HUES6 (cell line): ENCODE measurements at regions not wholly inside any gene's neighbourhood (a gene's known extent, or its start where the extent isn't known, plus 50 kb on each side); places are given as distances from the start of the nearest gene placed in this dataset.

Experiments used
- H3K27ac ChIP-seq: 2 replicates; pipeline ENCODE4 v1.7.0; 2013; ENCODE audit warnings: low read depth, mild to moderate bottlenecking, low read length, inconsistent platforms
- H3K27me3 ChIP-seq: 2 replicates; pipeline ENCODE4 v1.6.1; 2013; ENCODE audit warnings: low read length; ENCODE audit not compliant: control insufficient read depth, insufficient read depth
- H3K36me3 ChIP-seq: 2 replicates; pipeline ENCODE4 v1.6.1; 2013; ENCODE audit warnings: low read length; ENCODE audit not compliant: control insufficient read depth, insufficient read depth
- H3K4me1 ChIP-seq: 2 replicates; pipeline ENCODE4 v1.6.1; 2013; ENCODE audit warnings: low read length; ENCODE audit not compliant: control insufficient read depth, insufficient read depth
- H3K4me3 ChIP-seq: 2 replicates; pipeline ENCODE4 v1.5.1; 2013; ENCODE audit warnings: low read depth, low read length
- H3K9ac ChIP-seq: one replicate; pipeline ENCODE4 v1.6.1; 2013; ENCODE audit warnings: mild to moderate bottlenecking, low read length
- H3K9me3 ChIP-seq: 2 replicates; pipeline ENCODE4 v1.6.1; 2013; ENCODE audit warnings: low read depth, low read length; ENCODE audit not compliant: control insufficient read depth, insufficient read depth

- Histone ChIP-seq H3K9ac (peak overlapping the region; percentile 49), H3K4me3 (peak overlapping the region; percentile 43), H3K27ac (no peak overlapping the region), H3K4me1 (peaks cover 34% of the 10 kb centered on the region), H3K36me3 (no peaks in the 10 kb centered on the region), H3K9me3 (no peaks in the 10 kb centered on the region), H3K27me3 (peaks cover 13% of the 10 kb centered on the region; the same call in 1 of the 2 replicates)
Observed at GRCh38 chr2:8583400-8584173, 98.3 kb upstream of the ID2 start.

GRCh38 chr2:8584174-8585066 lies 97.4 kb upstream of the ID2 start:
- Histone ChIP-seq H3K4me1 (peaks cover 34% of the 10 kb centered on the region), H3K27ac (peak overlapping the region; percentile 18; the same call in 1 of the 2 replicates), H3K27me3 (peaks cover 13% of the 10 kb centered on the region; the same call in 1 of the 2 replicates), H3K9ac (peak overlapping the region; percentile 49), H3K9me3 (no peaks in the 10 kb centered on the region), H3K36me3 (no peaks in the 10 kb centered on the region), H3K4me3 (peak overlapping the region; percentile 43)

- Histone ChIP-seq H3K4me3 (no peak overlapping the region), H3K9ac (no peak overlapping the region), H3K27me3 (peaks cover 13% of the 10 kb centered on the region; the same call in 1 of the 2 replicates), H3K9me3 (no peaks in the 10 kb centered on the region), H3K4me1 (peaks cover 24% of the 10 kb centered on the region), H3K36me3 (no peaks in the 10 kb centered on the region), H3K27ac (no peak overlapping the region)
Observed at GRCh38 chr2:8586457-8587051, 95.3 kb upstream of the ID2 start.

GRCh38 chr2:8587251-8587791 lies 94.5 kb upstream of the ID2 start:
- H3K27me3 ChIP-seq = peaks cover 9% of the 10 kb centered on the region; the same call in 1 of the 2 replicates
- H3K4me3 ChIP-seq = no peak overlapping the region
- no peaks in the 10 kb centered on the region for H3K9me3 ChIP-seq
- H3K4me1 ChIP-seq = peaks cover 24% of the 10 kb centered on the region
- H3K36me3 ChIP-seq = no peaks in the 10 kb centered on the region
- no peak overlapping the region for H3K27ac ChIP-seq
- no peak overlapping the region for H3K9ac ChIP-seq

GRCh38 chr2:8587920-8588830 lies 93.7 kb upstream of the ID2 start:
- Histone ChIP-seq H3K4me1 (peaks cover 19% of the 10 kb centered on the region), H3K9me3 (no peaks in the 10 kb centered on the region), H3K4me3 (no peak overlapping the region), H3K27me3 (peaks cover under 1% of the 10 kb centered on the region; the same call in 1 of the 2 replicates), H3K27ac (no peak overlapping the region), H3K36me3 (no peaks in the 10 kb centered on the region), H3K9ac (no peak overlapping the region)

- Histone ChIP-seq H3K27ac (no peak overlapping the region), H3K27me3 (no peaks in the 10 kb centered on the region), H3K36me3 (no peaks in the 10 kb centered on the region), H3K4me1 (peaks cover 18% of the 10 kb centered on the region), H3K9me3 (no peaks in the 10 kb centered on the region), H3K4me3 (no peak overlapping the region), H3K9ac (no peak overlapping the region)
Observed at GRCh38 chr2:8588831-8589191, 93.0 kb upstream of the ID2 start.

GRCh38 chr2:8589721-8590120 lies 92.1 kb upstream of the ID2 start:
- H3K4me1 ChIP-seq = peaks cover 11% of the 10 kb centered on the region
- no peak overlapping the region for H3K9ac ChIP-seq
- no peaks in the 10 kb centered on the region for H3K36me3 ChIP-seq
- no peaks in the 10 kb centered on the region for H3K9me3 ChIP-seq
- H3K27ac ChIP-seq = no peak overlapping the region
- no peaks in the 10 kb centered on the region for H3K27me3 ChIP-seq
- no peak overlapping the region for H3K4me3 ChIP-seq

- no peaks in the 10 kb centered on the region for H3K27me3 ChIP-seq
- no peaks in the 10 kb centered on the region for H3K9me3 ChIP-seq
- H3K4me1 ChIP-seq = peaks cover 7% of the 10 kb centered on the region; the same call in 1 of the 2 replicates
Observed at GRCh38 chr2:8590938-8591337, 90.9 kb upstream of the ID2 start.

GRCh38 chr2:8592736-8593135 lies 89.1 kb upstream of the ID2 start:
- Histone ChIP-seq H3K9me3 (no peaks in the 10 kb centered on the region), H3K36me3 (no peaks in the 10 kb centered on the region), H3K4me3 (no peak overlapping the region), H3K27ac (no peak overlapping the region), H3K27me3 (no peaks in the 10 kb centered on the region), H3K9ac (no peak overlapping the region), H3K4me1 (no peaks in the 10 kb centered on the region)

More at GRCh38 chr2:8590938-8591337, 90.9 kb upstream of the ID2 start:
- no peaks in the 10 kb centered on the region for H3K36me3 ChIP-seq
- no peak overlapping the region for H3K27ac ChIP-seq
- no peak overlapping the region for H3K4me3 ChIP-seq
- no peak overlapping the region for H3K9ac ChIP-seq

- Histone ChIP-seq H3K9me3 (no peaks in the 10 kb centered on the region), H3K27me3 (no peaks in the 10 kb centered on the region)
Observed at GRCh38 chr2:8593243-8593642, 88.6 kb upstream of the ID2 start.

More at GRCh38 chr2:8593243-8593642, 88.6 kb upstream of the ID2 start:
- Histone ChIP-seq H3K4me3 (no peak overlapping the region), H3K36me3 (no peaks in the 10 kb centered on the region), H3K9ac (no peak overlapping the region), H3K27ac (no peak overlapping the region), H3K4me1 (no peaks in the 10 kb centered on the region)
